ENCODE measurements at regions not wholly inside any gene's neighbourhood (a gene's known extent, or its start where the extent isn't known, plus 50 kb on each side); places are given as distances from the start of the nearest gene placed in this dataset.

DNA sequence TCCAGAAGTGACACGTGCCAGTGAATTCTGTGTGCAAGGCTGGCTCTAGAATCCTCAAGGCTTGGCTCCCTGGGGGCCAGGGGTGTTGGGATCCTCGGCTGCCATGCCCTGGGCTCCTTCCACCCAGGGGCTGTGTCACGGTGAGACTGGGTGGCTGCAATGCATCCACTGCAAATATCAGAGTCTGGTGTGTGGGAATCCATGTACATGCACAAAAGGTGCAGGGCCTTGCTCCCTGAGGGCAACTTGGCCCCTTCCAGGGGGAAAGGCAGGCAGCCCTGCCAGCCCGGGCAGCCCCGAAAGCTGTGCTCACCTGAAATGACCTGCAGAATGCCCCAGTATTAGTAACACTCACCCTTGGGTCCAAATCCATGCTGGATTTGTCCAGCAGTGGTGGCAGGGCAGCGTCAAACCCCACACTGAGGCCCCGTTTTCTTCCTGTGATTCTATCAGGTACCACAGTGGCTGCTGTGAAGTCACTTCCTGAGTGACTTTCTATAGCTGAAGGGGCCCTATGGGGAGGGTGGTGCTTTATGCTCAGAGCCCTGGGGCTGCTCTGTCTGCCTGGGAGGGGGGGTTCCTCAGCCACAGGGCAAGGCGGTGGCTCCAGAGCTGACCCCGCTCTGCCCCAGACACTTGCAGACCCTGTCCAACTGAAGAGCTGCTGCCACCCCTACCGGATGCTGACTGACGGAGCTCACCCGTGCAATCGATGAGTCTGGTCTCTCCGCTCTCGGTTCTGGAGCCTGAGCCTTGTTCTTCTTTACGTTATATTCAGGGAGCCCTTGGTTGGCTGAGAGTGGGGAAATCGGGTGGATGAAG, 317.7 kb downstream of the GLRX3 start:
- Mint-ChIP-seq H3K27ac (no peak overlapping the region), H3K27me3 (peaks cover 16% of the 10 kb centered on the region), H3K4me1 (no peaks in the 10 kb centered on the region), H3K36me3 (ENCODE audit: low read depth) (no peaks in the 10 kb centered on the region), H3K4me3 (no peak overlapping the region)
- H3K9me3 ChIP-seq (ENCODE audit: control insufficient read depth, low read length, poor library complexity, severe bottlenecking) = no peaks in the 10 kb centered on the region
- ATAC-seq (no peak), DNase-seq (no peak)

DNA sequence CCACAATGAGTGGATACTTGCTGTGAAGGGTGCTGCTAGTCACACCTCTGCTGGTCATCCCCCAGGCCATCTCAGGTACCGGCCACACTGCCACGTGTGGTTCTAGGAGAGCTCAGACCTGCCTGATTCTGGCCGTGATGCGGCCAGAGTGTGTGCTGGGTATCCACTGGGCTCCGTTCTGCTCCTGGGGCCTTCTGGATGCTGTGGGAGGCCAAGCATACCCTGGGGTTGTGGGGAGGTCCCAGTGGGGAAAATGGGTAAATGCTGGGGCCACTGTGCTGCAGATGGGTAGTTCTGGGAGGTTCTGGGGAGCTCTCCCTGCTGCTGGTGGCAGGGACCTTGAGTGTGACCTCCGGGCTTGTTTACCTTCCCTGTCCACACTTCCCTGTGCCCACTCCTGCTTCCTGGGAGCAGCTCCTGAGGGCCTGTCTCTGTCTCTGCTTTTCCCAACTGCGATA, 318.4 kb downstream of the GLRX3 start:
- ATAC-seq (no peak), DNase-seq (no peak)
- Mint-ChIP-seq H3K36me3 (ENCODE audit: low read depth) (no peaks in the 10 kb centered on the region), H3K27ac (no peak overlapping the region), H3K27me3 (peaks cover 16% of the 10 kb centered on the region), H3K4me1 (no peaks in the 10 kb centered on the region), H3K4me3 (no peak overlapping the region)
- no peaks in the 10 kb centered on the region for H3K9me3 ChIP-seq (ENCODE audit: control insufficient read depth, low read length, poor library complexity, severe bottlenecking)

DNA sequence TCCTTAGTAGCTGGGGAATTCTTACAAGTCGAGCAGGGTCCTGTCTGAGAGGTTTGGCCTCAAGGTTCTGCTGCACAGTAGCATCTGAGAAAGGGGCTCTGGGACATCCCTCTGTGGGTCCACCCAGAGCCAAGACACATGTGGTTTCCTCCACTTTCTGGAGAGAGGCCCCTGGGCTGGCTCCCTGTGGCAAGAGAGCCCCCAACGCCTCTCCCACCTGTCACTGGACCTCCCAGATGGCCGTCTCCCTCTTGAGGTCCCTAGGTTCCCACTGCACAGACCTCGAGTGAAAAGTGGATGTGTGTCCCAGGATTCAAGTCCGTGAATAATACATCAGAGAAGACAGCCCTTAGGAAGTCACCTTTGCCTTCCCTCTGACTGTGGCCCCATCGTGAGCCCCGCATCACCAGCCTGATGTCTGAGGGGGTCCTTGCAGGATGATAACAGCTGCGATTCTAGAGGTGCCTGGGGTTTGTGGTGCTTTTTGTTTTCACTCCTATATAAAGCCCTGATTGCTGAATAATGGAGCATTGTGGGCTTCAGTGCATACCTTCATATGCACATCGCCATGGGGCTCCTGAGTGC, 319.0 kb downstream of the GLRX3 start:
- peaks cover 16% of the 10 kb centered on the region for H3K27me3 Mint-ChIP-seq
- no peak overlapping the region for H3K4me3 Mint-ChIP-seq
- H3K36me3 Mint-ChIP-seq (ENCODE audit: low read depth) = no peaks in the 10 kb centered on the region
- no peaks in the 10 kb centered on the region for H3K9me3 ChIP-seq (ENCODE audit: control insufficient read depth, low read length, poor library complexity, severe bottlenecking)
- DNase-seq = no peak
- no peaks in the 10 kb centered on the region for H3K4me1 Mint-ChIP-seq
- H3K27ac Mint-ChIP-seq = no peak overlapping the region
- no peak for ATAC-seq

GRCh38 chr10:130455791-130456190, 319.6 kb downstream of the GLRX3 start:
- Mint-ChIP-seq H3K27me3 (peaks cover 16% of the 10 kb centered on the region), H3K36me3 (ENCODE audit: low read depth) (no peaks in the 10 kb centered on the region), H3K4me1 (no peaks in the 10 kb centered on the region), H3K4me3 (no peak overlapping the region), H3K27ac (no peak overlapping the region)
- no peaks in the 10 kb centered on the region for H3K9me3 ChIP-seq (ENCODE audit: control insufficient read depth, low read length, poor library complexity, severe bottlenecking)
- ATAC-seq = no peak
- no peak for DNase-seq

DNA sequence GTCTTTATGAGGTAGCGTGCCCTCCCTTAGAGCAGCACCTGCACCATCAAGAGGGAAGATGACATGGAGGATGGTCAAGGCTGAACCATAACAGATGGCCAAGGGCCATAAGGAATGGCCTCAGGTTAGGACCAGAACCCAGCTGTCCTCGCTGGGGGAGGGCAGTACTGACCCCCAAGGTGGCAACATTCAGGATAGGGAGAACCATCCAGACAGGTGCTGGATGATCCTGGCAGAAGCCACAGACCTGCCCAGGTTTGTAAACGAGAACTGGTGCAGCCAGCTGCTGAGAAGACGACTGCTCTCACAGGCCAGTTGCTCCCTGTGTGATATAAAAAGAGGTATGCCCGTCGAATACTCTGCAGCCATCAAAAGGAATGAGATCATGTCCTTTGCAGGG, 320.4 kb downstream of the GLRX3 start:
- H3K9me3 ChIP-seq (ENCODE audit: control insufficient read depth, low read length, poor library complexity, severe bottlenecking) = no peaks in the 10 kb centered on the region
- Mint-ChIP-seq H3K27ac (no peak overlapping the region), H3K4me3 (no peak overlapping the region), H3K27me3 (peaks cover 16% of the 10 kb centered on the region), H3K4me1 (no peaks in the 10 kb centered on the region), H3K36me3 (ENCODE audit: low read depth) (no peaks in the 10 kb centered on the region)
- no peak for ATAC-seq
- DNase-seq = no peak

- no peaks in the 10 kb centered on the region for H3K9me3 ChIP-seq (ENCODE audit: control insufficient read depth, low read length, poor library complexity, severe bottlenecking)
- H3K4me3 Mint-ChIP-seq = no peak overlapping the region
- DNase-seq (no peak), ATAC-seq (no peak)
- no peaks in the 10 kb centered on the region for H3K4me1 Mint-ChIP-seq
- H3K27ac Mint-ChIP-seq = no peak overlapping the region
- peaks cover 16% of the 10 kb centered on the region for H3K27me3 Mint-ChIP-seq
- H3K36me3 Mint-ChIP-seq (ENCODE audit: low read depth) = no peaks in the 10 kb centered on the region
Observed at GRCh38 chr10:130458509-130458908, 322.3 kb downstream of the GLRX3 start.

DNA sequence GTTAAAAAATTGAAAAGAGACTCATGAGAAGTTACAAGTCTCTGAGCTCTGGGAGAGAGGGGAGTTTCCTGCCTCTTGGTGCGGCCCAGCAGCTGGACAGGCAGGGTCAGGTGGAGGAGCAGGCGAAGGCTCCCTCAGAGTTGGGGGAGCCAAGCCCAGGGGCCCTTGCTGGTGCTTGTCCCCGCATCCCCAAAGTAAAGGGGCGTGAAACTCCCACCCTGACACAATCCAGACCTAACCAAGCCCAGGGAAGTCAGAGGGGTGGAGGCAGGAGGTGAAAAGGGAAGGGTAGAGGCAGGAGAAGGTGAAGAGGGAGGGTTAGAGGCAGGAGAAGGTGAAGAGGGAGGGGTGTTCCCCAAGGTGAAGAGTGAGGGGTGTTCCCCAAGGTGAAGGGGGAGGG, 322.8 kb downstream of the GLRX3 start:
- ATAC-seq = no peak
- DNase-seq = no peak
- Mint-ChIP-seq H3K27ac (no peak overlapping the region), H3K4me1 (no peaks in the 10 kb centered on the region), H3K27me3 (peaks cover 16% of the 10 kb centered on the region), H3K4me3 (no peak overlapping the region), H3K36me3 (ENCODE audit: low read depth) (no peaks in the 10 kb centered on the region)
- no peaks in the 10 kb centered on the region for H3K9me3 ChIP-seq (ENCODE audit: control insufficient read depth, low read length, poor library complexity, severe bottlenecking)

- no peak overlapping the region for H3K4me3 Mint-ChIP-seq
- H3K36me3 Mint-ChIP-seq (ENCODE audit: low read depth) = no peaks in the 10 kb centered on the region
- DNase-seq = no peak
- H3K4me1 Mint-ChIP-seq = no peaks in the 10 kb centered on the region
- H3K9me3 ChIP-seq (ENCODE audit: control insufficient read depth, low read length, poor library complexity, severe bottlenecking) = no peaks in the 10 kb centered on the region
- H3K27ac Mint-ChIP-seq = no peak overlapping the region
- ATAC-seq = no peak
- H3K27me3 Mint-ChIP-seq = peaks cover 16% of the 10 kb centered on the region
Observed at GRCh38 chr10:130459851-130460490, 323.8 kb downstream of the GLRX3 start.

DNA sequence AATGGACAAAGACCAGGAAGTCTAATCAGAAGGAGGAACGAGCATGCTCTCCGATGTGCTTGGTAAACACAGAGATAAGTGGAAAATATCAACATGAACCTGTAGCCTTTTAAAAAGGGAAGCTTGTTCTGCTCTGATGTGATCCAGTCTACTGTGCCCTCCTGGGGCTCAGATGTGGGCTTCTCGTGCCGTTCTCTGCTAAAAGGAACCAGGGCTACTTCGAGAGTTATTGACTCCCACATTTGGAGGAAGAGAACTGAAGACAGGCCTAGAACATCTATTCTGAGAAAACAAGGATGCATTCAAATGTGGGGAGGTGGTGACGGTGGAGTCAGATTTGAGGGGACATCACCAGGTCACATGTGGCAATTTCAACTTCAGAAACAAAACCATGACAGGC, 325.4 kb downstream of the GLRX3 start:
- Mint-ChIP-seq H3K27me3 (peaks cover 2% of the 10 kb centered on the region), H3K36me3 (ENCODE audit: low read depth) (no peaks in the 10 kb centered on the region), H3K4me3 (no peak overlapping the region), H3K4me1 (no peaks in the 10 kb centered on the region), H3K27ac (no peak overlapping the region)
- DNase-seq = no peak
- H3K9me3 ChIP-seq (ENCODE audit: control insufficient read depth, low read length, poor library complexity, severe bottlenecking) = no peaks in the 10 kb centered on the region
- no peak for ATAC-seq

- Mint-ChIP-seq H3K36me3 (ENCODE audit: low read depth) (no peaks in the 10 kb centered on the region), H3K4me3 (no peak overlapping the region), H3K27me3 (no peaks in the 10 kb centered on the region), H3K27ac (no peak overlapping the region), H3K4me1 (no peaks in the 10 kb centered on the region)
- no peaks in the 10 kb centered on the region for H3K9me3 ChIP-seq (ENCODE audit: control insufficient read depth, low read length, poor library complexity, severe bottlenecking)
- no peak for DNase-seq
- no peak for ATAC-seq
Observed at GRCh38 chr10:130463104-130463875, 327.1 kb downstream of the GLRX3 start.

GRCh38 chr10:130463876-130464364, 327.7 kb downstream of the GLRX3 start:
- no peak for DNase-seq
- H3K4me1 Mint-ChIP-seq = no peaks in the 10 kb centered on the region
- no peak for ATAC-seq
- H3K36me3 Mint-ChIP-seq (ENCODE audit: low read depth) = no peaks in the 10 kb centered on the region
- no peaks in the 10 kb centered on the region for H3K27me3 Mint-ChIP-seq
- H3K4me3 Mint-ChIP-seq = no peak overlapping the region
- no peak overlapping the region for H3K27ac Mint-ChIP-seq
- H3K9me3 ChIP-seq (ENCODE audit: control insufficient read depth, low read length, poor library complexity, severe bottlenecking) = no peaks in the 10 kb centered on the region

- no peaks in the 10 kb centered on the region for H3K9me3 ChIP-seq (ENCODE audit: control insufficient read depth, low read length, poor library complexity, severe bottlenecking)
- ATAC-seq = no peak
- Mint-ChIP-seq H3K4me1 (no peaks in the 10 kb centered on the region), H3K4me3 (no peak overlapping the region), H3K36me3 (ENCODE audit: low read depth) (no peaks in the 10 kb centered on the region), H3K27ac (no peak overlapping the region), H3K27me3 (no peaks in the 10 kb centered on the region)
- no peak for DNase-seq
Observed at GRCh38 chr10:130464426-130464825, 328.2 kb downstream of the GLRX3 start.

Data from T-helper 17 cell (primary cell).